GM21390 (cell line): ENCODE measurements at regions not wholly inside any gene's neighbourhood (a gene's known extent, or its start where the extent isn't known, plus 50 kb on each side); places are given as distances from the start of the nearest gene placed in this dataset.
A peak's percentile ranks its signal among the peaks of the same experiment; 100 is the strongest.
"Not testable (repeated sequence)": the region's sequence is repeated elsewhere in the genome, so short reads cannot be mapped to it uniquely, and the experiment has no call there.

Experiments used
- ATAC-seq: cut with Tn5 transposase; IDR thresholded peaks from one replicate; pipeline ENCODE4 v1.9.1; 2021; ENCODE audit not compliant: unreplicated experiment

- not testable (repeated sequence) for ATAC-seq
These were observed 150.9 kb upstream of the TEX13D start for GRCh38 chrX:124181515-124181914.

GRCh38 chrX:124190440-124190839 lies 142.0 kb upstream of the TEX13D start:
- no peak for ATAC-seq

- no peak for ATAC-seq
These were observed 138.3 kb upstream of the TEX13D start for GRCh38 chrX:124194199-124194598.

GRCh38 chrX:124194901-124195300 lies 137.6 kb upstream of the TEX13D start:
- ATAC-seq, result no peak

GRCh38 chrX:124203311-124203710 lies 129.1 kb upstream of the TEX13D start:
- no peak for ATAC-seq

GRCh38 chrX:124208660-124209059 lies 123.8 kb upstream of the TEX13D start:
- no peak for ATAC-seq

GRCh38 chrX:124209792-124210576 lies 122.5 kb upstream of the TEX13D start:
- ATAC-seq, result no peak

- peak; percentile 92 for ATAC-seq
These were observed 121.0 kb upstream of the TEX13D start for GRCh38 chrX:124211312-124211942.

- ATAC-seq, result no peak
These were observed 119.8 kb upstream of the TEX13D start for GRCh38 chrX:124212622-124213021.

- no peak for ATAC-seq
These were observed 116.7 kb upstream of the TEX13D start for GRCh38 chrX:124215786-124216185.

- ATAC-seq, result no peak
These were observed 115.9 kb upstream of the TEX13D start for GRCh38 chrX:124216396-124217115.

GRCh38 chrX:124217304-124218251 lies 114.9 kb upstream of the TEX13D start:
- peak; percentile 74 for ATAC-seq

- no peak for ATAC-seq
These were observed 108.9 kb upstream of the TEX13D start for GRCh38 chrX:124223524-124223923.

GRCh38 chrX:124224528-124224927 lies 107.9 kb upstream of the TEX13D start:
- no peak for ATAC-seq

GRCh38 chrX:124226129-124226528 lies 106.3 kb upstream of the TEX13D start:
- ATAC-seq, result no peak

- ATAC-seq, result no peak
These were observed 103.6 kb upstream of the TEX13D start for GRCh38 chrX:124228849-124229248.

GRCh38 chrX:124229374-124229773 lies 103.1 kb upstream of the TEX13D start:
- no peak for ATAC-seq

- no peak for ATAC-seq
These were observed 101.6 kb upstream of the TEX13D start for GRCh38 chrX:124230655-124231450.

GRCh38 chrX:124231451-124231759 lies 101.1 kb upstream of the TEX13D start:
- ATAC-seq, result no peak

- peak; percentile 80 for ATAC-seq
These were observed 99.8 kb upstream of the TEX13D start for GRCh38 chrX:124232523-124233201.
